ENCODE measurements at regions not wholly inside any gene's neighbourhood (a gene's known extent, or its start where the extent isn't known, plus 50 kb on each side); places are given as distances from the start of the nearest gene placed in this dataset.
A peak's percentile ranks its signal among the peaks of the same experiment; 100 is the strongest.

GRCh38 chr2:76247006-76247405 lies 536.3 kb upstream of the GCFC2 start:
- Mint-ChIP-seq H3K27me3 (ENCODE audit: insufficient read depth) (no peaks in the 10 kb centered on the region), H3K27ac (no peak overlapping the region)
- no peak overlapping the region for H3K27ac ChIP-seq (ENCODE audit: low read depth, low read length)

GRCh38 chr2:76211991-76212985 lies 501.6 kb upstream of the GCFC2 start:
- Mint-ChIP-seq H3K27me3 (ENCODE audit: insufficient read depth) (peaks cover 22% of the 10 kb centered on the region), H3K4me3 (no peak overlapping the region), H3K27ac (no peak overlapping the region), H3K36me3 (ENCODE audit: low read depth) (peaks cover 2% of the 10 kb centered on the region), H3K4me1 (peaks cover 17% of the 10 kb centered on the region), H3K9me3 (peaks cover 20% of the 10 kb centered on the region)
- no peaks in the 10 kb centered on the region for H3K4me1 ChIP-seq (ENCODE audit: control insufficient read depth, insufficient read depth, low read length)
- no peak for DNase-seq
- no peak overlapping the region for H3K9ac ChIP-seq (ENCODE audit: extremely low read depth, low read length, poor library complexity, severe bottlenecking)
- peaks cover 31% of the 10 kb centered on the region for H3K9me3 ChIP-seq (ENCODE audit: control insufficient read depth, low read length)
- 80 to 87% methylated on average over 3 to 5 of the region's 5 CpGs for WGBS, 2 experiments (ENCODE audit: insufficient coverage in 1 of 2, insufficient read length in 1 of 2)
- TF ChIP-seq CTCF (conservative IDR thresholded peaks at IDR 0.05), result no peak
- no peaks in the 10 kb centered on the region for H3K27me3 ChIP-seq (ENCODE audit: control insufficient read depth, insufficient read depth, low read length, poor library complexity, severe bottlenecking)
- no peak overlapping the region for H3K27ac ChIP-seq (ENCODE audit: low read depth, low read length)
- H3K36me3 ChIP-seq (ENCODE audit: control insufficient read depth, insufficient read depth, low read length), result no peaks in the 10 kb centered on the region
- peak overlapping the region; percentile 71 for H3K4me3 ChIP-seq (ENCODE audit: low read length)

More at GRCh38 chr2:76247006-76247405, 536.3 kb upstream of the GCFC2 start:
- WGBS, 2 experiments (ENCODE audit: insufficient coverage in 1 of 2, insufficient read length in 1 of 2), result 91 to 100% methylated on average over 1 to 3 of the region's 3 CpGs
- no peaks in the 10 kb centered on the region for H3K27me3 ChIP-seq (ENCODE audit: control insufficient read depth, insufficient read depth, low read length, poor library complexity, severe bottlenecking)
- H3K36me3 Mint-ChIP-seq (ENCODE audit: low read depth), result no peaks in the 10 kb centered on the region
- no peaks in the 10 kb centered on the region for H3K36me3 ChIP-seq (ENCODE audit: control insufficient read depth, insufficient read depth, low read length)
- H3K9me3 ChIP-seq (ENCODE audit: control insufficient read depth, low read length), result no peaks in the 10 kb centered on the region
- DNase-seq, result no peak
- TF ChIP-seq CTCF (conservative IDR thresholded peaks at IDR 0.05), result no peak
- peaks cover 2% of the 10 kb centered on the region for H3K4me1 Mint-ChIP-seq
- no peak overlapping the region for H3K4me3 Mint-ChIP-seq
- no peaks in the 10 kb centered on the region for H3K9me3 Mint-ChIP-seq
- no peak overlapping the region for H3K9ac ChIP-seq (ENCODE audit: extremely low read depth, low read length, poor library complexity, severe bottlenecking)
- H3K4me3 ChIP-seq (ENCODE audit: low read length), result no peak overlapping the region
- H3K4me1 ChIP-seq (ENCODE audit: control insufficient read depth, insufficient read depth, low read length), result no peaks in the 10 kb centered on the region

- peaks cover 17% of the 10 kb centered on the region for H3K4me1 Mint-ChIP-seq
- Histone ChIP-seq H3K36me3 (ENCODE audit: control insufficient read depth, insufficient read depth, low read length) (no peaks in the 10 kb centered on the region), H3K9ac (ENCODE audit: extremely low read depth, low read length, poor library complexity, severe bottlenecking) (no peak overlapping the region), H3K4me3 (ENCODE audit: low read length) (no peak overlapping the region), H3K27ac (ENCODE audit: low read depth, low read length) (no peak overlapping the region), H3K27me3 (ENCODE audit: control insufficient read depth, insufficient read depth, low read length, poor library complexity, severe bottlenecking) (no peaks in the 10 kb centered on the region), H3K4me1 (ENCODE audit: control insufficient read depth, insufficient read depth, low read length) (peaks cover 3% of the 10 kb centered on the region), H3K9me3 (ENCODE audit: control insufficient read depth, low read length) (peaks cover 31% of the 10 kb centered on the region)
- H3K9me3 Mint-ChIP-seq, result peaks cover 20% of the 10 kb centered on the region
- H3K36me3 Mint-ChIP-seq (ENCODE audit: low read depth), result peaks cover 2% of the 10 kb centered on the region
- 57 to 92% methylated on average over 1 to 3 of the region's 3 CpGs for WGBS, 2 experiments (ENCODE audit: insufficient coverage in 1 of 2, insufficient read length in 1 of 2)
- H3K4me3 Mint-ChIP-seq, result no peak overlapping the region
- no peak overlapping the region for H3K27ac Mint-ChIP-seq
- peak; percentile 41 for DNase-seq
- TF ChIP-seq CTCF (conservative IDR thresholded peaks at IDR 0.05), result peak; percentile 34
- peaks cover 22% of the 10 kb centered on the region for H3K27me3 Mint-ChIP-seq (ENCODE audit: insufficient read depth)
Observed at GRCh38 chr2:76210551-76210950, 499.8 kb upstream of the GCFC2 start.
